ENCODE measurements at regions not wholly inside any gene's neighbourhood (a gene's known extent, or its start where the extent isn't known, plus 50 kb on each side); places are given as distances from the start of the nearest gene placed in this dataset.

DNA sequence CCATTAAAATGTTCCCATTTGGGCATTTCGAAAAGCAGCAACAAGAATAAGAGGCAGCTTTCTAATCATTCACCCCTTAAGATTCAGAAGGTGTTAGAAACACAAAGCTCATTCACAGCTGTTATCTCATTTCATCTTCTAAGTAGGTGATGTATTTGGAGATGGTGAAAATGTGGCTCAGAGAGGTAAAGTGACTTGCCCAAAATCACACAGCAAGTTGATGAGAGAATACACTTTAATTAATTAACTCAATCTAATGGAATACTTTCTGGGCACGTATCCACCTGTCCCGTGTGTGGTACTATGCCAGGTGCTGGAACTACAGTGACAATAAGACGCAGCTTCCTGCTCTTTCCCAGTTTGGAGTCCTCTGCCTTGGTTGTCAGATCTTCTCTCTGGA, 147.4 kb upstream of the LRFN2 start:
- H3K4me2 ChIP-seq (ENCODE audit: extremely low read depth, insufficient read depth, low read length) = no peak overlapping the region
- H3K79me2 ChIP-seq (ENCODE audit: control insufficient read depth, insufficient read depth, low read length) = no peaks in the 10 kb centered on the region
- H3K9me3 ChIP-seq (ENCODE audit: control insufficient read depth, insufficient read depth, low read depth, low read length) = no peaks in the 10 kb centered on the region
- H3K9ac ChIP-seq (ENCODE audit: insufficient read depth, low read length) = no peak overlapping the region
- no peaks in the 10 kb centered on the region for H3K4me1 ChIP-seq (ENCODE audit: control insufficient read depth, extremely low read depth, insufficient read depth, low read length)
- no peak overlapping the region for H3K4me3 ChIP-seq (replicated peaks in 1 of 4; ENCODE audit: control extremely low read depth in 1 of 4, insufficient read depth in 1 of 4, low read depth in 3 of 4, low read length in 4 of 4)
- H3K27me3 ChIP-seq (ENCODE audit: control insufficient read depth, insufficient read depth, low read length) = no peaks in the 10 kb centered on the region
- H2AFZ ChIP-seq (ENCODE audit: low read length) = no peak overlapping the region
- no peak for TF ChIP-seq EZH2 (IDR thresholded peaks at IDR 0.05; ENCODE audit: low read length, missing control alignments)
- TF ChIP-seq, protein P1, sequence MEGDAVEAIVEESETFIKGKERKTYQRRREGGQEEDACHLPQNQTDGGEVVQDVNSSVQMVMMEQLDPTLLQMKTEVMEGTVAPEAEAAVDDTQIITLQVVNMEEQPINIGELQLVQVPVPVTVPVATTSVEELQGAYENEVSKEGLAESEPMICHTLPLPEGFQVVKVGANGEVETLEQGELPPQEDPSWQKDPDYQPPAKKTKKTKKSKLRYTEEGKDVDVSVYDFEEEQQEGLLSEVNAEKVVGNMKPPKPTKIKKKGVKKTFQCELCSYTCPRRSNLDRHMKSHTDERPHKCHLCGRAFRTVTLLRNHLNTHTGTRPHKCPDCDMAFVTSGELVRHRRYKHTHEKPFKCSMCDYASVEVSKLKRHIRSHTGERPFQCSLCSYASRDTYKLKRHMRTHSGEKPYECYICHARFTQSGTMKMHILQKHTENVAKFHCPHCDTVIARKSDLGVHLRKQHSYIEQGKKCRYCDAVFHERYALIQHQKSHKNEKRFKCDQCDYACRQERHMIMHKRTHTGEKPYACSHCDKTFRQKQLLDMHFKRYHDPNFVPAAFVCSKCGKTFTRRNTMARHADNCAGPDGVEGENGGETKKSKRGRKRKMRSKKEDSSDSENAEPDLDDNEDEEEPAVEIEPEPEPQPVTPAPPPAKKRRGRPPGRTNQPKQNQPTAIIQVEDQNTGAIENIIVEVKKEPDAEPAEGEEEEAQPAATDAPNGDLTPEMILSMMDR (conservative IDR thresholded peaks at IDR 0.05 in 1 of 2, IDR thresholded peaks at IDR 0.05 in 1 of 2; ENCODE audit: low read depth in 1 of 2, low read length in 2 of 2) = no peak
- H3K27ac ChIP-seq (ENCODE audit: insufficient read depth, low read length) = no peak overlapping the region
- H3K36me3 ChIP-seq (ENCODE audit: control insufficient read depth, insufficient read depth, low read length) = no peaks in the 10 kb centered on the region
- no peaks in the 10 kb centered on the region for H4K20me1 ChIP-seq (ENCODE audit: control insufficient read depth, extremely low read depth, insufficient read depth, low read length)
- DNase-seq (ENCODE audit: low read depth in 2 of 2) = no peak

DNA sequence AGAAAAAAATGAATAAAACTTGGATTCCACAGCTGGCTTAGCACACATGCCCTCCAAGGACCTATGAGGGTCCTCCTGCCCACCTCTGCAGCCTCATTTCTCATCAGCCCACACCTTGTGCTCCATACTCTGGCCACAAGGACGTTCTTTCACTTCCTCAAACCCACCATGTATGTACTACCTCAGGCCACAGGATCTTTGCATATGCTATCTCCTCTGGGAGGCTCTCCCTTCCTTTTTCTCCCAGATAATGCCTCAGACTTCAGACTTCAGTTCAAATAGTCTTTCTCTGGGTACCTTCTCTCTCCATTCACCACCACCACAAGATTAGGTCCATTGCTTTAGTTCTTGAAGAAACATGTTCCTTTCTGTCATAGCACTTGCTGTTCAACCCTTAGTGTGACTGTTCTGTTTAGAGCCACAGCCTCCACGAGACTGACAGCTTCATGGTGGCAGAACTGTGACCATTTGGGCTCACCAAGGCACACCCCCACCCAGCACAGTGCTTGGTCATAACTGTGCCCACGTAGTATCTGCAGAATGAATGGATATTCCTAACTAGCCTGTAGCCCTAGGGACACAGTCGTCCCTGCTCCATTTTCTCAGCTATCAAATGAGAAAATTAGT, 146.7 kb upstream of the LRFN2 start:
- H3K27me3 ChIP-seq (ENCODE audit: control insufficient read depth, insufficient read depth, low read length) = no peaks in the 10 kb centered on the region
- H4K20me1 ChIP-seq (ENCODE audit: control insufficient read depth, extremely low read depth, insufficient read depth, low read length) = no peaks in the 10 kb centered on the region
- no peak for DNase-seq (ENCODE audit: low read depth in 2 of 2)
- no peaks in the 10 kb centered on the region for H3K9me3 ChIP-seq (ENCODE audit: control insufficient read depth, insufficient read depth, low read depth, low read length)
- no peak overlapping the region for H3K9ac ChIP-seq (ENCODE audit: insufficient read depth, low read length)
- H3K27ac ChIP-seq (ENCODE audit: insufficient read depth, low read length) = no peak overlapping the region
- no peak overlapping the region for H2AFZ ChIP-seq (ENCODE audit: low read length)
- H3K4me1 ChIP-seq (ENCODE audit: control insufficient read depth, extremely low read depth, insufficient read depth, low read length) = no peaks in the 10 kb centered on the region
- H3K79me2 ChIP-seq (ENCODE audit: control insufficient read depth, insufficient read depth, low read length) = no peaks in the 10 kb centered on the region
- H3K36me3 ChIP-seq (ENCODE audit: control insufficient read depth, insufficient read depth, low read length) = no peaks in the 10 kb centered on the region
- H3K4me3 ChIP-seq (replicated peaks in 1 of 4; ENCODE audit: control extremely low read depth in 1 of 4, insufficient read depth in 1 of 4, low read depth in 3 of 4, low read length in 4 of 4) = no peak overlapping the region
- TF ChIP-seq, protein P1 (conservative IDR thresholded peaks at IDR 0.05 in 1 of 2, IDR thresholded peaks at IDR 0.05 in 1 of 2; ENCODE audit: low read depth in 1 of 2, low read length in 2 of 2) = no peak
- no peak for TF ChIP-seq EZH2 (IDR thresholded peaks at IDR 0.05; ENCODE audit: low read length, missing control alignments)
- no peak overlapping the region for H3K4me2 ChIP-seq (ENCODE audit: extremely low read depth, insufficient read depth, low read length)

DNA sequence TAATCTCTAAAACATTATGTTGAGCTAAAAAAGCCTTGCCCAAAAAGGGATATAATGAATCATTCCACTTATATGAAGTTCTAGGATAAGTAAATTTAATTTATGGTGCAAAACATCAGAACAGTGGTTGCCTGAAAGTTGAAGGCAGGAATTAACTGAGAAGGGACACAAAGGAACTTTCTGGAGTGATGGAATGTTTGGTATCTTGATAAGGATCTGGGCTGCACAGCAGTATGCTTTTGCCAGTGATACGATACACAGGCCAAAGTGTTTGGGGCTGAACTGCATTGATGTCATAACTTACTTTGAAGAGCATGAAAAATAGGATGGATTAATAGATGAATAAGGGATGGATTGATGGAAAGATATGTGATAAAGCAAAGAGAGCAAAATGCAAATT, 146.1 kb upstream of the LRFN2 start:
- Histone ChIP-seq H2AFZ (ENCODE audit: low read length) (no peak overlapping the region), H4K20me1 (ENCODE audit: control insufficient read depth, extremely low read depth, insufficient read depth, low read length) (no peaks in the 10 kb centered on the region), H3K9me3 (ENCODE audit: control insufficient read depth, insufficient read depth, low read depth, low read length) (no peaks in the 10 kb centered on the region), H3K4me2 (ENCODE audit: extremely low read depth, insufficient read depth, low read length) (no peak overlapping the region), H3K4me3 (replicated peaks in 1 of 4; ENCODE audit: control extremely low read depth in 1 of 4, insufficient read depth in 1 of 4, low read depth in 3 of 4, low read length in 4 of 4) (no peak overlapping the region), H3K9ac (ENCODE audit: insufficient read depth, low read length) (no peak overlapping the region), H3K79me2 (ENCODE audit: control insufficient read depth, insufficient read depth, low read length) (no peaks in the 10 kb centered on the region), H3K27me3 (ENCODE audit: control insufficient read depth, insufficient read depth, low read length) (no peaks in the 10 kb centered on the region), H3K36me3 (ENCODE audit: control insufficient read depth, insufficient read depth, low read length) (no peaks in the 10 kb centered on the region), H3K4me1 (ENCODE audit: control insufficient read depth, extremely low read depth, insufficient read depth, low read length) (no peaks in the 10 kb centered on the region), H3K27ac (ENCODE audit: insufficient read depth, low read length) (no peak overlapping the region)
- no peak for TF ChIP-seq EZH2 (IDR thresholded peaks at IDR 0.05; ENCODE audit: low read length, missing control alignments)
- TF ChIP-seq, protein P1 (conservative IDR thresholded peaks at IDR 0.05 in 1 of 2, IDR thresholded peaks at IDR 0.05 in 1 of 2; ENCODE audit: low read depth in 1 of 2, low read length in 2 of 2) = no peak
- DNase-seq (ENCODE audit: low read depth in 2 of 2) = peak in 1 of 2 donors; percentile 34

All from fibroblast of lung (primary cell).